ENCODE measurements at regions not wholly inside any gene's neighbourhood (a gene's known extent, or its start where the extent isn't known, plus 50 kb on each side); places are given as distances from the start of the nearest gene placed in this dataset.

DNA sequence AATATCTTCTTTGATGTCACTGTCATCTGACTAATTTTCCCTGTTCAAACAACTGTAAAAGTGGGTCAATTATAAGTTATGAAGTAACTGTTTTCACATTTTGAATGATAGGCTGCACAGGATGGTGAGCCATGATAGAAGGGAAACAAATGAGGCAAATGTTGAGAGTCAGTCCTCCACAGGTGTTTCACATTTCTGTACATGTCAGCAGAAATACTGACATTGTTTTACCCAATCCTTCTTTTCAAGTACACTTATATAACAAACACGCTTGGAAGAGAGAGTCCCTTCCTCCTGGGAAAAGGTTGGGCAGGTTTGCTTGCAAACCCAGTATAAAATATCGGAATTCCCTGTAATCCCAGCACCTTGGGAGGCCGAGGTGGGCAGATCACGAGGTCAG lies 1251.5 kb downstream of the SLC16A7 start (continued):
- TF ChIP-seq, protein P1, sequence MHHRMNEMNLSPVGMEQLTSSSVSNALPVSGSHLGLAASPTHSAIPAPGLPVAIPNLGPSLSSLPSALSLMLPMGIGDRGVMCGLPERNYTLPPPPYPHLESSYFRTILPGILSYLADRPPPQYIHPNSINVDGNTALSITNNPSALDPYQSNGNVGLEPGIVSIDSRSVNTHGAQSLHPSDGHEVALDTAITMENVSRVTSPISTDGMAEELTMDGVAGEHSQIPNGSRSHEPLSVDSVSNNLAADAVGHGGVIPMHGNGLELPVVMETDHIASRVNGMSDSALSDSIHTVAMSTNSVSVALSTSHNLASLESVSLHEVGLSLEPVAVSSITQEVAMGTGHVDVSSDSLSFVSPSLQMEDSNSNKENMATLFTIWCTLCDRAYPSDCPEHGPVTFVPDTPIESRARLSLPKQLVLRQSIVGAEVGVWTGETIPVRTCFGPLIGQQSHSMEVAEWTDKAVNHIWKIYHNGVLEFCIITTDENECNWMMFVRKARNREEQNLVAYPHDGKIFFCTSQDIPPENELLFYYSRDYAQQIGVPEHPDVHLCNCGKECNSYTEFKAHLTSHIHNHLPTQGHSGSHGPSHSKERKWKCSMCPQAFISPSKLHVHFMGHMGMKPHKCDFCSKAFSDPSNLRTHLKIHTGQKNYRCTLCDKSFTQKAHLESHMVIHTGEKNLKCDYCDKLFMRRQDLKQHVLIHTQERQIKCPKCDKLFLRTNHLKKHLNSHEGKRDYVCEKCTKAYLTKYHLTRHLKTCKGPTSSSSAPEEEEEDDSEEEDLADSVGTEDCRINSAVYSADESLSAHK (tag by site-specific recombination; IDR thresholded peaks at IDR 0.05) = no peak
- no peak for TF ChIP-seq ZNF239 (tag by site-specific recombination; IDR thresholded peaks at IDR 0.05)
- TF ChIP-seq ZNF843 (tag by site-specific recombination; IDR thresholded peaks at IDR 0.05) = no peak
- no peak for TF ChIP-seq MYNN (tag by site-specific recombination; IDR thresholded peaks at IDR 0.05; ENCODE audit: borderline replicate concordance)
- TF ChIP-seq ZBTB10 (tag by site-specific recombination; IDR thresholded peaks at IDR 0.05) = no peak
- TF ChIP-seq ZNF146 (tag by site-specific recombination; IDR thresholded peaks at IDR 0.05) = no peak

DNA sequence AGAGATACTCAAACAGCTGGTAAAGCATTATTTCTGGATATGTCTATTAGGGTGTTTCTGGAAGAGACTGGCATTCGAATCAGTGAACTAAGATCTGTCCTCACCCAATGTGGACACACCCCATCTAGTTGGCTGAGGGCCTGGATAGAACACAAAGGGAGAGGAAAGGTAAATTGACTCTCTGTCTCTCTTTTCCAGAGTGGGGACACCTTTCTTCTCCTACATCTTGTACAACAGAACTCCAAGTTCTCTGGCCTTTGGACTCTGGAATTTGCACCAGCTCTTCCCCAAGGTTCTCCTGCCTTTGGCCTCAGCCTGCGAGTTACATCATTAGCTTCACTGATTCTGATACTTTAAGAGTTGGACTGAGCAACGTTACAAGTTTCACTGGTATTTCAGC lies 1253.9 kb downstream of the SLC16A7 start:
- no peak for TF ChIP-seq ZNF335 (tag by site-specific recombination; conservative IDR thresholded peaks at IDR 0.05)
- no peak for TF ChIP-seq YY2 (tag by site-specific recombination; IDR thresholded peaks at IDR 0.05)
- TF ChIP-seq ZBTB20 (tag by site-specific recombination; IDR thresholded peaks at IDR 0.05) = no peak
- TF ChIP-seq ZNF501 (tag by site-specific recombination; IDR thresholded peaks at IDR 0.05) = no peak
- no peak for TF ChIP-seq ZNF324 (tag by site-specific recombination; IDR thresholded peaks at IDR 0.05)
- TF ChIP-seq, protein P2, sequence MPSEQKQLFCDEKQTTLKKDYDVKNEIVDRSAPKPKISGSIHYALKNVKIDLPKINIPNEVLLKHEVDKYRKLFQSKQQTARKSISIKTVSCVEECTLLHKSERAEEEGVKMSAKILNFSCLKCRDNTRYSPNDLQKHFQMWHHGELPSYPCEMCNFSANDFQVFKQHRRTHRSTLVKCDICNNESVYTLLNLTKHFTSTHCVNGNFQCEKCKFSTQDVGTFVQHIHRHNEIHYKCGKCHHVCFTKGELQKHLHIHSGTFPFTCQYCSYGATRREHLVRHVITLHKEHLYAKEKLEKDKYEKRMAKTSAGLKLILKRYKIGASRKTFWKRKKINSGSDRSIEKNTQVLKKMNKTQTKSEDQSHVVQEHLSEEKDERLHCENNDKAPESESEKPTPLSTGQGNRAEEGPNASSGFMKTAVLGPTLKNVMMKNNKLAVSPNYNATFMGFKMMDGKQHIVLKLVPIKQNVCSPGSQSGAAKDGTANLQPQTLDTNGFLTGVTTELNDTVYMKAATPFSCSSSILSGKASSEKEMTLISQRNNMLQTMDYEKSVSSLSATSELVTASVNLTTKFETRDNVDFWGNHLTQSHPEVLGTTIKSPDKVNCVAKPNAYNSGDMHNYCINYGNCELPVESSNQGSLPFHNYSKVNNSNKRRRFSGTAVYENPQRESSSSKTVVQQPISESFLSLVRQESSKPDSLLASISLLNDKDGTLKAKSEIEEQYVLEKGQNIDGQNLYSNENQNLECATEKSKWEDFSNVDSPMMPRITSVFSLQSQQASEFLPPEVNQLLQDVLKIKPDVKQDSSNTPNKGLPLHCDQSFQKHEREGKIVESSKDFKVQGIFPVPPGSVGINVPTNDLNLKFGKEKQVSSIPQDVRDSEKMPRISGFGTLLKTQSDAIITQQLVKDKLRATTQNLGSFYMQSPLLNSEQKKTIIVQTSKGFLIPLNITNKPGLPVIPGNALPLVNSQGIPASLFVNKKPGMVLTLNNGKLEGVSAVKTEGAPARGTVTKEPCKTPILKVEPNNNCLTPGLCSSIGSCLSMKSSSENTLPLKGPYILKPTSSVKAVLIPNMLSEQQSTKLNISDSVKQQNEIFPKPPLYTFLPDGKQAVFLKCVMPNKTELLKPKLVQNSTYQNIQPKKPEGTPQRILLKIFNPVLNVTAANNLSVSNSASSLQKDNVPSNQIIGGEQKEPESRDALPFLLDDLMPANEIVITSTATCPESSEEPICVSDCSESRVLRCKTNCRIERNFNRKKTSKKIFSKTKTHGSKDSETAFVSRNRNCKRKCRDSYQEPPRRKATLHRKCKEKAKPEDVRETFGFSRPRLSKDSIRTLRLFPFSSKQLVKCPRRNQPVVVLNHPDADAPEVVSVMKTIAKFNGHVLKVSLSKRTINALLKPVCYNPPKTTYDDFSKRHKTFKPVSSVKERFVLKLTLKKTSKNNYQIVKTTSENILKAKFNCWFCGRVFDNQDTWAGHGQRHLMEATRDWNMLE (tag by site-specific recombination; conservative IDR thresholded peaks at IDR 0.05; ENCODE audit: low read depth) = no peak
- no peak for TF ChIP-seq ZNF664 (tag by site-specific recombination; IDR thresholded peaks at IDR 0.05)
- TF ChIP-seq ZNF600 (tag by site-specific recombination; IDR thresholded peaks at IDR 0.05) = no peak
- TF ChIP-seq, protein P3, sequence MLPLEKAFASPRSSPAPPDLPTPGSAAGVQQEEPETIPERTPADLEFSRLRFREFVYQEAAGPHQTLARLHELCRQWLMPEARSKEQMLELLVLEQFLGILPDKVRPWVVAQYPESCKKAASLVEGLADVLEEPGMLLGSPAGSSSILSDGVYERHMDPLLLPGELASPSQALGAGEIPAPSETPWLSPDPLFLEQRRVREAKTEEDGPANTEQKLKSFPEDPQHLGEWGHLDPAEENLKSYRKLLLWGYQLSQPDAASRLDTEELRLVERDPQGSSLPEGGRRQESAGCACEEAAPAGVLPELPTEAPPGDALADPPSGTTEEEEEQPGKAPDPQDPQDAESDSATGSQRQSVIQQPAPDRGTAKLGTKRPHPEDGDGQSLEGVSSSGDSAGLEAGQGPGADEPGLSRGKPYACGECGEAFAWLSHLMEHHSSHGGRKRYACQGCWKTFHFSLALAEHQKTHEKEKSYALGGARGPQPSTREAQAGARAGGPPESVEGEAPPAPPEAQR (tag by site-specific recombination; IDR thresholded peaks at IDR 0.05) = no peak
- H3K36me3 ChIP-seq (ENCODE audit: control insufficient read depth in 2 of 2, insufficient read depth in 1 of 2, low read length in 2 of 2) = no peaks in the 10 kb centered on the region
- no peak overlapping the region for H3K27ac ChIP-seq (ENCODE audit: extremely low read depth, low read depth, low read length)
- no peaks in the 10 kb centered on the region for H3K9me3 ChIP-seq (ENCODE audit: control insufficient read depth, insufficient read depth, low read depth, low read length)
- ChIA-PET POLR2A (no interaction called here), CTCF (no interaction called here)
- H3K4me3 ChIP-seq (ENCODE audit: low read depth, low read length) = no peak overlapping the region
- H3K4me1 ChIP-seq (ENCODE audit: control insufficient read depth, insufficient read depth, low read length) = no peaks in the 10 kb centered on the region

Measured in HEK293 (cell line).